Body of pancreas (tissue), 4 donors: ENCODE measurements at regions not wholly inside any gene's neighbourhood (a gene's known extent, or its start where the extent isn't known, plus 50 kb on each side); places are given as distances from the start of the nearest gene placed in this dataset.

Source experiments
- ATAC-seq: fragments of 150-250 bp; one replicate; pipeline ENCODE4 v1.9.1; 2016
- DNase-seq, 4 donors: peaks; one replicate each; pipeline ENCODE4 v3.0.0-alpha.2; 2019
- H3K27ac ChIP-seq, 4 donors: fragments of 200-600 bp; sonication (generic); 1 replicate in 3 of 4; 2 replicates in 1 of 4; pipeline versions ENCODE4 v1.5.1 to v1.6.1; 2016 to 2019; ENCODE audit warnings: mild to moderate bottlenecking in 1 of 4, mixed read lengths in 1 of 4, moderate library complexity in 1 of 4
- H3K27me3 ChIP-seq, 2 donors: fragments of 200-600 bp; sonication (generic); one replicate each; pipeline ENCODE4 v1.6.0; 2016; ENCODE audit warnings: mild to moderate bottlenecking in 1 of 2
- H3K36me3 ChIP-seq, 2 donors: fragments of 200-600 bp; sonication (generic); replicated peaks in 1 of 2; 2 replicates each; pipeline ENCODE4 v1.5.1; 2016; ENCODE audit warnings: low read depth in 2 of 2; ENCODE audit not compliant: insufficient read depth in 1 of 2
- H3K4me1 ChIP-seq: fragments of 200-600 bp; sonication (generic); one replicate; pipeline ENCODE4 v1.6.0; 2016
- H3K4me3 ChIP-seq, 2 donors: fragments of 200-600 bp; sonication (generic); 1 replicate in 1 of 2; 2 replicates in 1 of 2; pipeline ENCODE4 v1.5.1; 2016 to 2019
- H3K9me3 ChIP-seq, 3 donors: fragments of 200-600 bp; sonication (generic); 1 replicate in 2 of 3; 2 replicates in 1 of 3; pipeline ENCODE4 v1.5.1; 2016
- CTCF ChIP-seq, 7 experiments: fragments of 450-650 bp in 4 of 7; fragments of 200-600 bp in 3 of 7; sonication (generic) in 3 of 7; IDR thresholded peaks; one replicate each; pipeline ENCODE4 v1.5.1; 2016 to 2019; ENCODE audit warnings: antibody characterized with exemption in 7 of 7
- POLR2A ChIP-seq, 3 donors: fragments of 450-650 bp; IDR thresholded peaks; one replicate each; pipeline ENCODE4 v1.6.1; 2016; ENCODE audit warnings: antibody characterized with exemption in 3 of 3, mild to moderate bottlenecking in 2 of 3
- WGBS, 2 donors: methylation state at CpG; one replicate each; pipeline ENCODE4 v1.1.5; 2017; 5-methylcytosine and 5-hydroxymethylcytosine counted together
- intact Hi-C: fragments of 100-400 bp; cut with DNase I; formaldehyde crosslinking; loops from one replicate; pipeline ENCODE4 v1.15.1; 2023

DNA sequence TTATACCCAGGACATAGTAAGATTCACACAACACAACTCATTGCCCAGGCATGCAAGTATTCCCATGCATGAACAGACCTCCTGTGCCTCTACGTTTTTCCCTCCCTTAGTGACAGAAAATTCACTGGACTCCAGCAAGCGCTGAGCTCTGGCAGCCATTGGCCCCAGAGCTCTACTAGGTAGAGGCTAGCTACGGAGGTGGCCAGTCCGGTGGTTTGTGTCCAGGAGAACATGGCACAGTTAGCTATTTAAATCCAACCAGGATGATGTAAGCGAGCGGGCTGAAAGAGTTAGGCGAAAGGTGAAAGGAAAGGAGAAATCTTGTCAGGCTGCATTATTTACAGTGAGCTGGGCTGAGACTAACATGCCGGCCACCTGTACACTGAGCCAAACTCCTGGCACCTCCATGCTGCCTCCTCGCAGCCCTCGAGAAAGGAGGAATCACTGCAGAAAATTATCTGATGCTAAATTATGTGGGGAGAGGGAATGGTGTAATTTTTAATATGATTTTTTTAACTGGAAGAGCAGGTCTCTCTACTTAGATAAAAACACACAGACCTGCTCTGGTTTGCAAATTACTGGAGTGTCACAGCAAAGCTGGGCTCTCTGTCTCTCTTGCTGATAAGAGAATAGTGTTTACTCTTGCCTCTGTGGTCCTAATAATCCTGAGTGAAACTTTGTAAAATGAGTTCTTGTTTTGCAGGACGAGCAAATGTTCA lies 50.1 kb upstream of the ARMC2 start:
- peak; percentile 69 for ATAC-seq
- intact Hi-C loops: no loop called here
- no peaks in the 10 kb centered on the region for H3K9me3 ChIP-seq
- peak in 2 of 4 donors; percentile 24 to 42 for DNase-seq
- no peaks in the 10 kb centered on the region for H3K36me3 ChIP-seq
- H3K4me1 ChIP-seq: peaks cover 59% of the 10 kb centered on the region
- H3K27ac ChIP-seq: peak overlapping the region in 3 of 4 donors; percentile 45 to 77 (median 72)
- H3K27me3 ChIP-seq: no peaks in the 10 kb centered on the region
- TF ChIP-seq POLR2A (IDR thresholded peaks at IDR 0.05) (no peak), CTCF (IDR thresholded peaks at IDR 0.05) (no peak)
- WGBS, 2 donors: 23% methylated on average over 11 of the region's 11 CpGs
- H3K4me3 ChIP-seq: no peak overlapping the region
